WTC11 (cell line): ENCODE measurements at regions not wholly inside any gene's neighbourhood (a gene's known extent, or its start where the extent isn't known, plus 50 kb on each side); places are given as distances from the start of the nearest gene placed in this dataset.
"Not testable (repeated sequence)": the region's sequence is repeated elsewhere in the genome, so short reads cannot be mapped to it uniquely, and the experiment has no call there.

Source experiments
- ATAC-seq: fragments of 200-7000 bp; cut with Tn5 transposase; 2 replicates; pipeline ENCODE4 v1.10.0; 2021; ENCODE audit warnings: mild to moderate bottlenecking, moderate library complexity
- CTCF ChIA-PET: fragments of 300-600 bp; sonication (Branson Sonifier 250); formaldehyde crosslinking; loops from one replicate; lab custom pipeline; 2021; ENCODE audit warnings: antibody characterized with exemption; lab: Charles Lee
- POLR2A ChIA-PET: fragments of 350-600 bp; sonication (Branson Sonifier 250); formaldehyde crosslinking; loops from one replicate; lab custom pipeline; 2021; ENCODE audit warnings: antibody characterized with exemption; lab: Charles Lee
- DNase-seq: peaks from one replicate; pipeline ENCODE4 v3.0.0; 2021; ENCODE audit warnings: low spot score
- H3K27ac Mint-ChIP-seq: 2 replicates; pipeline ENCODE4 v1.8.0; 2021; ENCODE audit warnings: mixed read lengths
- H3K27me3 Mint-ChIP-seq: 2 replicates; pipeline ENCODE4 v1.8.0; 2021; ENCODE audit warnings: low read depth, mild to moderate bottlenecking, moderate library complexity, mixed read lengths
- H3K36me3 Mint-ChIP-seq: 2 replicates; pipeline ENCODE4 v1.8.0; 2021; ENCODE audit warnings: mixed read lengths
- H3K4me1 Mint-ChIP-seq: 2 replicates; pipeline ENCODE4 v1.8.0; 2022; ENCODE audit warnings: mixed read lengths
- H3K4me3 Mint-ChIP-seq: 2 replicates; pipeline ENCODE4 v1.8.0; 2021; ENCODE audit warnings: mild to moderate bottlenecking, moderate library complexity, mixed read lengths
- H3K9me3 Mint-ChIP-seq: 2 replicates; pipeline ENCODE4 v1.8.0; 2021; ENCODE audit warnings: mixed read lengths
- AFF4 ChIP-seq: sonication (generic); formaldehyde crosslinking; IDR thresholded peaks from 2 replicates; pipeline ENCODE4 v1.8.1; 2023; ENCODE audit warnings: mild to moderate bottlenecking, missing genetic modification reagents, borderline replicate concordance
- ATF1 ChIP-seq: sonication (generic); formaldehyde crosslinking; IDR thresholded peaks from 2 replicates; pipeline ENCODE4 v1.8.1; 2023; ENCODE audit warnings: mild to moderate bottlenecking, moderate library complexity, missing genetic modification reagents
- ATF2 ChIP-seq: sonication (generic); formaldehyde crosslinking; IDR thresholded peaks from 2 replicates; pipeline ENCODE4 v1.8.1; 2022; ENCODE audit warnings: low read depth, missing genetic modification reagents, borderline replicate concordance
- CDX4 ChIP-seq: fragments of 250-450 bp; sonication (Bioruptor Pico); IDR thresholded peaks from 2 replicates; pipeline ENCODE4 v1.9.0; 2021; ENCODE audit warnings: moderate library complexity, mild to moderate bottlenecking, inconsistent platforms, borderline replicate concordance
- CTCF ChIP-seq: fragments of 200-600 bp; IDR thresholded peaks from 2 replicates; pipeline ENCODE4 v1.8.0; 2022; ENCODE audit warnings: antibody characterized with exemption
- ELF4 ChIP-seq: sonication (generic); formaldehyde crosslinking; IDR thresholded peaks from 2 replicates; pipeline ENCODE4 v1.8.1; 2022; ENCODE audit warnings: low read depth, mild to moderate bottlenecking, moderate library complexity, missing genetic modification reagents
- FOXP1 ChIP-seq: sonication (generic); formaldehyde crosslinking; IDR thresholded peaks from 2 replicates; pipeline ENCODE4 v1.8.0; 2022; ENCODE audit warnings: missing genetic modification reagents, mild to moderate bottlenecking, moderate library complexity, borderline replicate concordance
- IRF1 ChIP-seq: sonication (generic); formaldehyde crosslinking; IDR thresholded peaks from 2 replicates; pipeline ENCODE4 v1.8.0; 2023; ENCODE audit warnings: missing genetic modification reagents
- JAZF1 ChIP-seq: fragments of 250-450 bp; sonication (Bioruptor Pico); IDR thresholded peaks from 2 replicates; pipeline ENCODE4 v1.9.0; 2021; ENCODE audit warnings: moderate library complexity, mild to moderate bottlenecking, inconsistent platforms
- NR3C1 ChIP-seq: sonication (generic); formaldehyde crosslinking; conservative IDR thresholded peaks from 2 replicates; pipeline ENCODE4 v1.8.1; 2023; ENCODE audit warnings: low read depth, mild to moderate bottlenecking, missing genetic modification reagents
- TEAD4 ChIP-seq: sonication (generic); formaldehyde crosslinking; IDR thresholded peaks from 2 replicates; pipeline ENCODE4 v1.8.0; 2022; ENCODE audit warnings: mild to moderate bottlenecking, missing genetic modification reagents
- TP53 ChIP-seq: sonication (generic); formaldehyde crosslinking; IDR thresholded peaks from 2 replicates; pipeline ENCODE4 v1.8.1; 2023; ENCODE audit warnings: mild to moderate bottlenecking, missing genetic modification reagents
- USF2 ChIP-seq: sonication (generic); formaldehyde crosslinking; IDR thresholded peaks from 2 replicates; pipeline ENCODE4 v1.8.1; 2023; ENCODE audit warnings: mild to moderate bottlenecking, missing genetic modification reagents, moderate library complexity
- ZNF232 ChIP-seq: sonication (generic); formaldehyde crosslinking; IDR thresholded peaks from 2 replicates; pipeline ENCODE4 v1.8.0; 2022; ENCODE audit warnings: mild to moderate bottlenecking, missing genetic modification reagents
- ZNF263 ChIP-seq: sonication (generic); formaldehyde crosslinking; IDR thresholded peaks from 2 replicates; pipeline ENCODE4 v1.8.1; 2022; ENCODE audit warnings: low read depth, mild to moderate bottlenecking, moderate library complexity, missing genetic modification reagents
- ZNF423 ChIP-seq: fragments of 250-450 bp; sonication (Bioruptor Pico); IDR thresholded peaks from 2 replicates; pipeline ENCODE4 v2.1.2; 2022; ENCODE audit warnings: mild to moderate bottlenecking, moderate library complexity
- ZNF532 ChIP-seq: fragments of 250-450 bp; sonication (Bioruptor Pico); IDR thresholded peaks from 2 replicates; pipeline ENCODE4 v1.9.0; 2021; ENCODE audit warnings: mild to moderate bottlenecking, borderline replicate concordance

- no peak for TF ChIP-seq CTCF
- TF ChIP-seq, all 79 proteins: peak for 0
Observed at GRCh38 chr12:30278401-30278800, 417.3 kb downstream of the IPO8 start (continued).

- CTCF ChIA-PET, H3K27ac Mint-ChIP-seq, ATAC-seq: not testable (repeated sequence)
Observed at GRCh38 chr12:30272515-30272914, 423.2 kb downstream of the IPO8 start.

GRCh38 chr12:30269496-30269895, 426.2 kb downstream of the IPO8 start:
- ATAC-seq: no peak
- TF ChIP-seq ZNF263 (CRISPR knock-in tag) (no peak), ZNF232 (CRISPR knock-in tag) (no peak), ATF2 (CRISPR knock-in tag) (no peak), ELF4 (CRISPR knock-in tag) (no peak), CDX4 (CRISPR knock-in tag) (no peak), FOXP1 (no peak), JAZF1 (CRISPR knock-in tag) (no peak), NR3C1 (CRISPR knock-in tag) (no peak), ZNF423 (CRISPR knock-in tag) (no peak), ZNF532 (CRISPR knock-in tag) (no peak), AFF4 (CRISPR knock-in tag) (no peak), IRF1 (no peak), ATF1 (CRISPR knock-in tag) (no peak), USF2 (CRISPR knock-in tag) (no peak), TP53 (CRISPR knock-in tag) (no peak), TEAD4 (CRISPR knock-in tag) (no peak)
- POLR2A ChIA-PET: no interaction called here
- CTCF ChIA-PET: no interaction called here
- Mint-ChIP-seq H3K4me1 (no peaks in the 10 kb centered on the region), H3K4me3 (no peak overlapping the region), H3K27ac (no peak overlapping the region), H3K9me3 (peaks cover 49% of the 10 kb centered on the region), H3K27me3 (peaks cover 2% of the 10 kb centered on the region), H3K36me3 (peaks cover 30% of the 10 kb centered on the region)
- no peak for DNase-seq

More at GRCh38 chr12:30272515-30272914, 423.2 kb downstream of the IPO8 start:
- H3K4me3 Mint-ChIP-seq, DNase-seq, H3K27me3 Mint-ChIP-seq, H3K4me1 Mint-ChIP-seq, POLR2A ChIA-PET: not testable (repeated sequence)
- H3K9me3 Mint-ChIP-seq: peaks cover 53% of the 10 kb centered on the region
- peaks cover 25% of the 10 kb centered on the region for H3K36me3 Mint-ChIP-seq
